RWPE2 (cell line): ENCODE measurements at regions not wholly inside any gene's neighbourhood (a gene's known extent, or its start where the extent isn't known, plus 50 kb on each side); places are given as distances from the start of the nearest gene placed in this dataset.
"Not testable (repeated sequence)": the region's sequence is repeated elsewhere in the genome, so short reads cannot be mapped to it uniquely, and the experiment has no call there.

Source experiments
- ATAC-seq: fragments of 200-7000 bp; cut with Tn5 transposase; 3 replicates; pipeline ENCODE4 v1.9.1; 2021; ENCODE audit warnings: low read depth
- DNase-seq: peaks from one replicate; pipeline ENCODE4 v3.0.0-alpha.2; 2020; ENCODE audit warnings: low spot score
- H3K27ac ChIP-seq: fragments of 450-650 bp; 2 replicates; pipeline ENCODE4 v1.5.1; 2017; ENCODE audit warnings: mild to moderate bottlenecking; ENCODE audit not compliant: poor library complexity, severe bottlenecking
- H3K27me3 ChIP-seq: fragments of 250-450 bp; sonication (Bioruptor Pico); 2 replicates; pipeline ENCODE4 v1.5.1; 2021; ENCODE audit warnings: mild to moderate bottlenecking, moderate library complexity; ENCODE audit not compliant: insufficient read depth, poor library complexity, severe bottlenecking
- H3K36me3 ChIP-seq: fragments of 250-450 bp; sonication (Bioruptor Pico); 2 replicates; pipeline ENCODE4 v1.5.1; 2020; ENCODE audit warnings: low read depth, mild to moderate bottlenecking, moderate library complexity
- H3K4me1 ChIP-seq: fragments of 250-450 bp; sonication (Bioruptor Pico); 2 replicates; pipeline ENCODE4 v1.5.1; 2021; ENCODE audit warnings: mild to moderate bottlenecking, moderate library complexity; ENCODE audit not compliant: insufficient read depth, poor library complexity, severe bottlenecking
- H3K4me3 ChIP-seq: fragments of 250-450 bp; sonication (Bioruptor Pico); 2 replicates; pipeline ENCODE4 v1.5.1; 2021; ENCODE audit warnings: mild to moderate bottlenecking, moderate library complexity; ENCODE audit not compliant: severe bottlenecking
- H3K9me3 ChIP-seq: fragments of 250-450 bp; sonication (Bioruptor Pico); 2 replicates; pipeline ENCODE4 v1.5.1; 2021; ENCODE audit warnings: mild to moderate bottlenecking, moderate library complexity; ENCODE audit not compliant: severe bottlenecking
- CTCF ChIP-seq: fragments of 450-650 bp; IDR thresholded peaks from one replicate; pipeline ENCODE4 v1.5.1; 2017; ENCODE audit warnings: mild to moderate bottlenecking, moderate library complexity; ENCODE audit not compliant: poor library complexity, severe bottlenecking

GRCh38 chr3:30453360-30454039 is 152.9 kb upstream of the TGFBR2 start:
- H3K27ac ChIP-seq: no peak overlapping the region
- no peaks in the 10 kb centered on the region for H3K4me1 ChIP-seq
- DNase-seq (no peak), ATAC-seq (no peak)
- no peaks in the 10 kb centered on the region for H3K36me3 ChIP-seq
- no peak for TF ChIP-seq CTCF
- H3K9me3 ChIP-seq: no peaks in the 10 kb centered on the region
- H3K4me3 ChIP-seq: no peak overlapping the region
- no peaks in the 10 kb centered on the region for H3K27me3 ChIP-seq

- Histone ChIP-seq H3K27me3 (no peaks in the 10 kb centered on the region), H3K4me1 (no peaks in the 10 kb centered on the region), H3K27ac (no peak overlapping the region), H3K9me3 (no peaks in the 10 kb centered on the region), H3K36me3 (no peaks in the 10 kb centered on the region), H3K4me3 (no peak overlapping the region)
- DNase-seq: no peak
- TF ChIP-seq CTCF: no peak
- ATAC-seq: no peak
Measured at GRCh38 chr3:30454636-30455035, 151.8 kb upstream of the TGFBR2 start.

GRCh38 chr3:30455112-30455511 is 151.3 kb upstream of the TGFBR2 start:
- not testable (repeated sequence) for H3K27me3 ChIP-seq, H3K4me1 ChIP-seq, H3K27ac ChIP-seq, H3K36me3 ChIP-seq, H3K9me3 ChIP-seq, DNase-seq, ATAC-seq, H3K4me3 ChIP-seq

- no peaks in the 10 kb centered on the region for H3K9me3 ChIP-seq
- TF ChIP-seq CTCF: no peak
- H3K36me3 ChIP-seq: no peaks in the 10 kb centered on the region
- no peak overlapping the region for H3K4me3 ChIP-seq
- H3K4me1 ChIP-seq: no peaks in the 10 kb centered on the region
- H3K27ac ChIP-seq: no peak overlapping the region
- H3K27me3 ChIP-seq: no peaks in the 10 kb centered on the region
- ATAC-seq (no peak), DNase-seq (no peak)
Measured at GRCh38 chr3:30455840-30456239, 150.6 kb upstream of the TGFBR2 start.

- no peak for ATAC-seq
- Histone ChIP-seq H3K27me3 (no peaks in the 10 kb centered on the region), H3K36me3 (no peaks in the 10 kb centered on the region), H3K9me3 (no peaks in the 10 kb centered on the region), H3K4me1 (no peaks in the 10 kb centered on the region), H3K27ac (no peak overlapping the region), H3K4me3 (no peak overlapping the region)
- no peak for DNase-seq
- TF ChIP-seq CTCF: no peak
Measured at GRCh38 chr3:30456264-30456663, 150.1 kb upstream of the TGFBR2 start.
